MCF 10A (cell line): ENCODE measurements at regions not wholly inside any gene's neighbourhood (a gene's known extent, or its start where the extent isn't known, plus 50 kb on each side); places are given as distances from the start of the nearest gene placed in this dataset.
A peak's percentile ranks its signal among the peaks of the same experiment; 100 is the strongest.

ENCODE experiments used
- BruUV-seq: library from RNA; stranded (reverse); fragments of 400-500 nt; replicated peaks from 2 replicates; lab custom pipeline; 2021; lab: Mats Ljungman, UMichigan
- CTCF ChIA-PET: fragments of 300-600 bp; sonication (Branson Sonifier 250); formaldehyde crosslinking; extraction: SDS; loops from one replicate; lab custom pipeline; 2021; ENCODE audit warnings: antibody characterized with exemption, inconsistent platforms; lab: Yijun Ruan, JAX
- POLR2A ChIA-PET: fragments of 300-600, 350-650 bp; sonication (Branson Sonifier 250); formaldehyde crosslinking; extraction: SDS; loops from one replicate; lab custom pipeline; 2020; ENCODE audit warnings: antibody characterized with exemption, inconsistent platforms; lab: Yijun Ruan, JAX
- DNase-seq: peaks from one replicate; pipeline ENCODE4 v3.0.0-alpha.2; 2018; ENCODE audit not compliant: unreplicated experiment
- H3K27ac Mint-ChIP-seq: one replicate; pipeline ENCODE4 v1.8.0; 2022; ENCODE audit warnings: mild to moderate bottlenecking, low read depth, mixed read lengths; ENCODE audit not compliant: unreplicated experiment
- H3K27me3 Mint-ChIP-seq: one replicate; pipeline ENCODE4 v1.8.0; 2022; ENCODE audit warnings: mixed read lengths; ENCODE audit not compliant: insufficient read depth, unreplicated experiment
- H3K36me3 Mint-ChIP-seq: one replicate; pipeline ENCODE4 v1.8.0; 2022; ENCODE audit warnings: mild to moderate bottlenecking, moderate library complexity, mixed read lengths; ENCODE audit not compliant: insufficient read depth, unreplicated experiment
- H3K4me1 Mint-ChIP-seq: one replicate; pipeline ENCODE4 v1.8.0; 2022; ENCODE audit warnings: mixed read lengths; ENCODE audit not compliant: insufficient read depth, unreplicated experiment
- H3K4me3 Mint-ChIP-seq: one replicate; pipeline ENCODE4 v1.8.0; 2022; ENCODE audit warnings: mild to moderate bottlenecking, moderate library complexity, mixed read lengths; ENCODE audit not compliant: unreplicated experiment
- H3K9me3 Mint-ChIP-seq: one replicate; pipeline ENCODE4 v1.8.0; 2022; ENCODE audit warnings: mixed read lengths; ENCODE audit not compliant: unreplicated experiment
- CTCF ChIP-seq: fragments of 200-600 bp; IDR thresholded peaks from one replicate; pipeline ENCODE4 v1.8.0; 2022; ENCODE audit warnings: antibody characterized with exemption, mild to moderate bottlenecking; ENCODE audit not compliant: unreplicated experiment
- intact Hi-C: fragments of 100-400 bp; cut with micrococcal nuclease; formaldehyde crosslinking; loops from 2 replicates; pipeline ENCODE4 v1.14.1; 2022

GRCh38 chr1:171418546-171418945, 66.8 kb upstream of the PRRC2C start:
- H3K9me3 Mint-ChIP-seq, result no peaks in the 10 kb centered on the region
- peaks cover 17% of the 10 kb centered on the region for H3K4me1 Mint-ChIP-seq
- H3K27ac Mint-ChIP-seq, result no peak overlapping the region
- ChIA-PET CTCF (interaction anchor here (0.8 to 2.6 kb wide), 3 partner anchors 12 to 52 kb away, joined by 5 to 11 read pairs (median 6); no protein-coding TSS in a partner anchor), POLR2A (interaction anchor here (0.6 to 1.0 kb wide), 3 partner anchors 17 to 188 kb away, joined by 3 read pairs; partner anchors contain the start of gene PRRC2C)
- no TSS peak for BruUV-seq
- no peak overlapping the region for H3K4me3 Mint-ChIP-seq
- DNase-seq, result no peak
- TF ChIP-seq CTCF, result no peak
- intact Hi-C loops, result no loop called here
- no peaks in the 10 kb centered on the region for H3K27me3 Mint-ChIP-seq
- H3K36me3 Mint-ChIP-seq, result no peaks in the 10 kb centered on the region

GRCh38 chr1:171420810-171421209, 64.5 kb upstream of the PRRC2C start:
- Mint-ChIP-seq H3K27me3 (no peaks in the 10 kb centered on the region), H3K36me3 (no peaks in the 10 kb centered on the region), H3K4me3 (no peak overlapping the region), H3K9me3 (no peaks in the 10 kb centered on the region), H3K4me1 (peaks cover 17% of the 10 kb centered on the region), H3K27ac (peak overlapping the region; percentile 3)
- TF ChIP-seq CTCF, result no peak
- BruUV-seq, result no TSS peak
- peak; percentile 66 for DNase-seq
- ChIA-PET POLR2A (interaction anchor here (1.2 to 2.4 kb wide), 4 partner anchors 18 to 96 kb away, joined by 4 to 9 read pairs (median 6); partner anchors contain the start of gene PRRC2C), CTCF (interaction anchor here (0.6 to 1.4 kb wide), 8 partner anchors 9 to 454 kb away, joined by 3 to 6 read pairs (median 3); partner anchors contain the start of gene FMO4)
- intact Hi-C loops, result no loop called here

- H3K9me3 Mint-ChIP-seq, result no peaks in the 10 kb centered on the region
- H3K4me1 Mint-ChIP-seq, result peaks cover 17% of the 10 kb centered on the region
- H3K4me3 Mint-ChIP-seq, result no peak overlapping the region
- no peak for TF ChIP-seq CTCF
- H3K27me3 Mint-ChIP-seq, result no peaks in the 10 kb centered on the region
- H3K27ac Mint-ChIP-seq, result no peak overlapping the region
- CTCF ChIA-PET, result interaction anchor here (0.9 to 1.4 kb wide), 7 partner anchors 9 to 108 kb away, joined by 3 to 6 read pairs (median 3); partner anchors contain the start of gene FMO4
- POLR2A ChIA-PET, result interaction anchor here (1.2 to 2.4 kb wide), 4 partner anchors 17 to 97 kb away, joined by 4 to 9 read pairs (median 6); partner anchors contain the start of gene PRRC2C
- intact Hi-C loops, result no loop called here
- DNase-seq, result no peak
- no peaks in the 10 kb centered on the region for H3K36me3 Mint-ChIP-seq
- no TSS peak for BruUV-seq
Measured at GRCh38 chr1:171421413-171422020, 63.8 kb upstream of the PRRC2C start.

GRCh38 chr1:171422511-171422910, 62.8 kb upstream of the PRRC2C start:
- H3K27me3 Mint-ChIP-seq, result no peaks in the 10 kb centered on the region
- no peak overlapping the region for H3K27ac Mint-ChIP-seq
- intact Hi-C loops, result no loop called here
- BruUV-seq, result no TSS peak
- no peaks in the 10 kb centered on the region for H3K9me3 Mint-ChIP-seq
- ChIA-PET POLR2A (interaction anchor here (1.0 to 2.4 kb wide), 4 partner anchors 11 to 19 kb away, joined by 5 to 9 read pairs (median 6); no protein-coding TSS in a partner anchor), CTCF (interaction anchor here (0.6 to 1.4 kb wide), 4 partner anchors 63 to 446 kb away, joined by 3 to 6 read pairs (median 4); partner anchors contain the start of genes FMO4 and PRRC2C)
- H3K4me1 Mint-ChIP-seq, result peaks cover 17% of the 10 kb centered on the region
- DNase-seq, result peak; percentile 20
- no peaks in the 10 kb centered on the region for H3K36me3 Mint-ChIP-seq
- no peak overlapping the region for H3K4me3 Mint-ChIP-seq
- TF ChIP-seq CTCF, result no peak
